ENCODE measurements at regions not wholly inside any gene's neighbourhood (a gene's known extent, or its start where the extent isn't known, plus 50 kb on each side); places are given as distances from the start of the nearest gene placed in this dataset.
"Not testable (repeated sequence)": the region's sequence is repeated elsewhere in the genome, so short reads cannot be mapped to it uniquely, and the experiment has no call there.

- no peak for DNase-seq (ENCODE audit: low read depth)
Observed at GRCh38 chr16:88302666-88303065, 80.1 kb upstream of the ZNF469 start.

GRCh38 chr16:88303405-88303804, 79.4 kb upstream of the ZNF469 start:
- DNase-seq (ENCODE audit: low read depth), result no peak

- DNase-seq (ENCODE audit: low read depth), result no peak
Observed at GRCh38 chr16:88303890-88304819, 78.6 kb upstream of the ZNF469 start.

- no peak for DNase-seq (ENCODE audit: low read depth)
Observed at GRCh38 chr16:88305176-88305575, 77.6 kb upstream of the ZNF469 start.

- no peak for DNase-seq (ENCODE audit: low read depth)
Observed at GRCh38 chr16:88306411-88306810, 76.3 kb upstream of the ZNF469 start.

GRCh38 chr16:88306860-88307545, 75.8 kb upstream of the ZNF469 start:
- DNase-seq (ENCODE audit: low read depth), result no peak

- DNase-seq (ENCODE audit: low read depth), result no peak
Observed at GRCh38 chr16:88308441-88309173, 74.2 kb upstream of the ZNF469 start.

GRCh38 chr16:88309174-88309907, 73.4 kb upstream of the ZNF469 start:
- DNase-seq (ENCODE audit: low read depth), result no peak

- DNase-seq (ENCODE audit: low read depth), result no peak
Observed at GRCh38 chr16:88309908-88310265, 72.9 kb upstream of the ZNF469 start.

GRCh38 chr16:88310796-88311605, 71.8 kb upstream of the ZNF469 start:
- no peak for DNase-seq (ENCODE audit: low read depth)

- not testable (repeated sequence) for DNase-seq (ENCODE audit: low read depth)
Observed at GRCh38 chr16:88311860-88312259, 70.9 kb upstream of the ZNF469 start.

GRCh38 chr16:88312732-88313131, 70.0 kb upstream of the ZNF469 start:
- DNase-seq (ENCODE audit: low read depth), result no peak

- no peak for DNase-seq (ENCODE audit: low read depth)
Observed at GRCh38 chr16:88314991-88315542, 67.7 kb upstream of the ZNF469 start.

- DNase-seq (ENCODE audit: low read depth), result no peak
Observed at GRCh38 chr16:88315543-88316105, 67.1 kb upstream of the ZNF469 start.

GRCh38 chr16:88316151-88316550, 66.6 kb upstream of the ZNF469 start:
- no peak for DNase-seq (ENCODE audit: low read depth)

GRCh38 chr16:88316941-88317612, 65.7 kb upstream of the ZNF469 start:
- DNase-seq (ENCODE audit: low read depth), result no peak

- no peak for DNase-seq (ENCODE audit: low read depth)
Observed at GRCh38 chr16:88317613-88317965, 65.2 kb upstream of the ZNF469 start.

- DNase-seq (ENCODE audit: low read depth), result no peak
Observed at GRCh38 chr16:88318051-88318450, 64.7 kb upstream of the ZNF469 start.

- no peak for DNase-seq (ENCODE audit: low read depth)
Observed at GRCh38 chr16:88318521-88318920, 64.2 kb upstream of the ZNF469 start.

All from CMK (cell line).